Stimulated activated naive B cell treated with anti-CD40 and anti-IgM and Interleukin-4, amounts not matched to agents 10 μg/mL and 1 μg/mL and 100 μg/mL, for 72 hours (primary cell): ENCODE measurements at regions not wholly inside any gene's neighbourhood (a gene's known extent, or its start where the extent isn't known, plus 50 kb on each side); places are given as distances from the start of the nearest gene placed in this dataset.
"Not testable (repeated sequence)": the region's sequence is repeated elsewhere in the genome, so short reads cannot be mapped to it uniquely, and the experiment has no call there.

ENCODE experiments used
- ATAC-seq, 2 donors: fragments of 150-1000 bp; cut with Tn5 transposase; replicated peaks; 2 replicates each; pipeline ENCODE4 v1.10.0; 2021; ENCODE audit warnings: moderate library complexity in 1 of 2
- DNase-seq: peaks from one replicate; pipeline ENCODE4 v3.0.0; 2021
- H3K27ac Mint-ChIP-seq: one replicate; pipeline ENCODE4 v1.8.0; 2022; ENCODE audit warnings: mild to moderate bottlenecking, mixed read lengths
- H3K27me3 Mint-ChIP-seq, 2 donors: one replicate each; pipeline ENCODE4 v1.8.0; 2022; ENCODE audit warnings: mixed read lengths in 2 of 2
- H3K36me3 Mint-ChIP-seq, 2 donors: one replicate each; pipeline ENCODE4 v1.8.0; 2022; ENCODE audit warnings: mixed read lengths in 2 of 2, mild to moderate bottlenecking in 1 of 2
- H3K4me1 Mint-ChIP-seq, 2 donors: one replicate each; pipeline ENCODE4 v1.8.0; 2022; ENCODE audit warnings: mixed read lengths in 2 of 2, mild to moderate bottlenecking in 1 of 2
- H3K4me3 Mint-ChIP-seq, 2 donors: one replicate each; pipeline ENCODE4 v1.8.0; 2022; ENCODE audit warnings: mild to moderate bottlenecking in 2 of 2, mixed read lengths in 2 of 2, moderate library complexity in 1 of 2
- H3K9me3 Mint-ChIP-seq, 2 donors: one replicate each; pipeline ENCODE4 v1.8.0; 2022; ENCODE audit warnings: mixed read lengths in 2 of 2, mild to moderate bottlenecking in 1 of 2

DNA sequence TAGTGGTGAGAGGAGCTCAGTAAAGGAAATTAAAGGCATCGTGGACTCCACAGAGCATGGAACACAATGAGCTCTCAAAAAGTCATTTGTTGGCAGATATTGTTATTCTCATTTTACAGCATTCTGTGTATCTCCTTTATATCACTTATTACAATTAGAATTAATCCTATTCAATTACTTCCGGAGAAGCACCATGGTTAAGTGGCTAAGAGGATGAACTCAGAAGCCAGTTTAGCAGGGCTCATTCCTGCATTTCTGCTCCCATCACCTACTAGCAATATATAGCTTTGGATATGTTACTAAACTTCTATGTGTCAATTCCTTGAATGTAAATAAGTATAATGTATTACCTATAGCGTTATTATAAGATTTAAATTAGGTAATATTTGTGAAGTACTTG lies 683.3 kb downstream of the IRS1 start:
- ATAC-seq (no peak), DNase-seq (no peak)
- H3K27me3 Mint-ChIP-seq = no peaks in the 10 kb centered on the region
- H3K4me1 Mint-ChIP-seq = no peaks in the 10 kb centered on the region
- no peaks in the 10 kb centered on the region for H3K36me3 Mint-ChIP-seq
- no peak overlapping the region for H3K27ac Mint-ChIP-seq
- no peaks in the 10 kb centered on the region for H3K9me3 Mint-ChIP-seq
- no peak overlapping the region for H3K4me3 Mint-ChIP-seq

DNA sequence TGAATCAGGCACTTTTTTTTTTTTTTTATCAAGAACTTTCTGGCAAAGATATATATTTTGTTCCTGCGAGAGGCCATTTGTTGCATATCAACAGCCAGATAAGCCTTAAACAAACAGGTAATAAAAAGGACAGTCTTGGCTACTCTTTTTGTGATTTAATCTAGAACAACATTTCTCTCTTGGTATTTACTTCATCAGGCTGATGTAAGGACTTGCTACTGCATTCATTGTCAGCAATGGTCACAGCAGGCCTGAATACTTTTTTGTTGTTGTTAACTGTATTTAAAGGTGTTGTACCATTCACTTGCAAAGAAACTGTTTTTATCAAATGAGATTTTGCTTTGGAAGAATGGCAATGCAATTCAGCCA lies 683.8 kb downstream of the IRS1 start:
- H3K27ac Mint-ChIP-seq = no peak overlapping the region
- no peak for ATAC-seq
- no peaks in the 10 kb centered on the region for H3K4me1 Mint-ChIP-seq
- DNase-seq = no peak
- no peak overlapping the region for H3K4me3 Mint-ChIP-seq
- H3K36me3 Mint-ChIP-seq = no peaks in the 10 kb centered on the region
- no peaks in the 10 kb centered on the region for H3K9me3 Mint-ChIP-seq
- no peaks in the 10 kb centered on the region for H3K27me3 Mint-ChIP-seq

- no peaks in the 10 kb centered on the region for H3K9me3 Mint-ChIP-seq
- no peaks in the 10 kb centered on the region for H3K36me3 Mint-ChIP-seq
- DNase-seq = no peak
- H3K27ac Mint-ChIP-seq = no peak overlapping the region
- H3K27me3 Mint-ChIP-seq = no peaks in the 10 kb centered on the region
- ATAC-seq = no peak
- H3K4me3 Mint-ChIP-seq = no peak overlapping the region
- H3K4me1 Mint-ChIP-seq = no peaks in the 10 kb centered on the region
Observed at GRCh38 chr2:226115102-226115831, 684.4 kb downstream of the IRS1 start.

DNA sequence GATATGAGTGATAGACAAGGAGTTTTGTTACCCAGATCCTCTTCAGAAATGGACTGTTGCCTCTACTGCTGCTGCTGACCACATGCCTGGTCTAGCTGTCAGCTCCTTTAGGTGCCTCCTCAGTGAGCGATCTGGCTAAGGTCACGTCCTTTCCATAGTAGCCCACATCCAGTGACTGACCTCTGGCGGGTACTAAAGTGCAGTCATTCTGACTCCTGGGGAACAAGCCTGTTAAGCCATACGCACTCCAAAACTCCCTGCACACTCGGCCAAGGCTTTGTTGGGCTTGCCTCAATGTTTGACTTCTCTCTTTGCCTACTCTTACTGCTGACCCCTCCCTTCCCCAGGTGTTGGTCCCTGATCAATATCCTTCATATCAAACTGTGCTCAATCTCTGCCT lies 685.2 kb downstream of the IRS1 start:
- no peak overlapping the region for H3K27ac Mint-ChIP-seq

GRCh38 chr2:226098861-226099745 lies 699.6 kb downstream of the NYAP2 start:
- H3K27me3 Mint-ChIP-seq = no peaks in the 10 kb centered on the region
- H3K36me3 Mint-ChIP-seq = no peaks in the 10 kb centered on the region
- ATAC-seq = no peak
- peaks cover 6 to 12% of the 10 kb centered on the region in 2 donors for H3K9me3 Mint-ChIP-seq
- H3K27ac Mint-ChIP-seq = no peak overlapping the region
- H3K4me3 Mint-ChIP-seq = no peak overlapping the region
- no peaks in the 10 kb centered on the region for H3K4me1 Mint-ChIP-seq
- no peak for DNase-seq

More for the DNA sequence above, 685.2 kb downstream of the IRS1 start:
- DNase-seq = no peak
- Mint-ChIP-seq H3K4me1 (no peaks in the 10 kb centered on the region), H3K27me3 (no peaks in the 10 kb centered on the region), H3K4me3 (no peak overlapping the region), H3K9me3 (peaks cover 0 to 3% of the 10 kb centered on the region in 2 donors), H3K36me3 (no peaks in the 10 kb centered on the region)
- ATAC-seq = no peak

DNA sequence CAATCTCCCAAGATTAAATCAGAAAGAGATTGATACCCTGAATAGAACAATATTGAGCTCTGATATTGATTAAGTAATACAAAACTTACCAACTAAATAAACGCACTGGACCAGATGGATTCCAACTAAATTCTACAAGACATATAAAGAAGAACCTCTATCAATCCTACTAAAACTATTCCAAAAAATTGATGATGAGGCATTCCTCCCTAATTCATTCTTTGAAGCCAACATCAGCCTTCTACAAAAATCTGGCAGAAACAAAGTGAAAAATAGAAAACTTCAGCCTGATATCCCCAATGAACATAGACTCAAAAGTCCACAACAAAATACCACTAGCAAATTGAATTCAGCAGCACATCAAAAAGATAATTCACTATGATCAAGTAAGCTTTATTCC lies 695.5 kb downstream of the NYAP2 start:
- ATAC-seq (no peak), DNase-seq (no peak)
- Mint-ChIP-seq H3K4me3 (no peak overlapping the region), H3K27ac (no peak overlapping the region), H3K27me3 (peaks cover 4 to 5% of the 10 kb centered on the region in 2 donors), H3K4me1 (no peaks in the 10 kb centered on the region), H3K36me3 (no peaks in the 10 kb centered on the region), H3K9me3 (peaks cover 9 to 22% of the 10 kb centered on the region in 2 donors)

GRCh38 chr2:226093364-226093763 lies 693.9 kb downstream of the NYAP2 start:
- Mint-ChIP-seq H3K9me3 (peaks cover 9 to 22% of the 10 kb centered on the region in 2 donors), H3K36me3 (no peaks in the 10 kb centered on the region), H3K4me1 (no peaks in the 10 kb centered on the region), H3K27me3 (peaks cover 4 to 5% of the 10 kb centered on the region in 2 donors), H3K27ac (no peak overlapping the region), H3K4me3 (no peak overlapping the region)
- ATAC-seq = no peak
- DNase-seq = no peak

- Mint-ChIP-seq H3K36me3 (no peaks in the 10 kb centered on the region), H3K9me3 (peaks cover 9 to 12% of the 10 kb centered on the region in 2 donors), H3K27ac (no peak overlapping the region), H3K4me3 (no peak overlapping the region), H3K27me3 (peaks cover 4 to 5% of the 10 kb centered on the region in 2 donors), H3K4me1 (no peaks in the 10 kb centered on the region)
- no peak for ATAC-seq
- no peak for DNase-seq
Observed at GRCh38 chr2:226088366-226088674, 688.8 kb downstream of the NYAP2 start.

DNA sequence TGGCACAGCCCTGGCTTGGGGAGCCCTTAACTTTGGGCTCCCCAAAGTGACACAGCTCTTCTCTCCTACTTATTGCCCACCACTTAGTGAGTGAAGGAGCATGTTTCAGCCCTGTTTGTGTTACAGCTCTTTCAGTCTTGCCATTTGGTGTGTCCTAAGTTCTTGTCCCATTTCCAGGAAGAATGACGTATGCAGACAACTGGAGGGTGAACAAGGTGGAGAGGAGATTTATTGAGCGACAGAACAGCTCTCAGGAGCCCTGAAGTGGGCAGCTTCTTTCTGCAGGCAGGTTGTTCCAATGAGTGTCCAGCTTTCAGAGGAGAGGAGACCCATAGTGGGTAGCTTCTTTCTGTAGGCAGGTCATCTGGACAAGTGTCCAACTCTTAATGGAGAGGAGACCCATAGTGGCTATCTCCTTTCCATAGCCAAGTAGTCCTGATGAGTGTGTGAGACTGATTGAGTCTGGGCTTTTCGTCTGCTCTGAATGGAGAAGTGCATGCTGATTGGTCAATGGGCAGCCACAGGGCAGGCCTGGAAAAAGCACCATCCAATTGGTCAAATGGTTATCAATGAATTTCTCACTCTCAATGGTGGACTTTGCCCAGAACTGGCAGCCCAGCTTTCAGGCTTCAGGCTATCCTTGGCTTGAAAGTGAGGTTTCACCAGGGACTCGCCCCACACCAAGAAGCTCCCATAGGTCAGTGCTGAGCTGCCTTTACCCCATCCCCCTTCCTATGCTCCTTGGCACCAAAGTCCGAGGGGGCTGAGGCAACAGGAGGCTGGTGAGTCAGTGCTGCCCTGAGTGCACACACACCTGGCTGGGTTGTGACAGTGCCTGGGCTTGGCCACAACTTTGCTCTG lies 688.2 kb downstream of the NYAP2 start:
- no peak for ATAC-seq
- no peaks in the 10 kb centered on the region for H3K36me3 Mint-ChIP-seq
- no peak overlapping the region for H3K27ac Mint-ChIP-seq
- H3K4me3 Mint-ChIP-seq = no peak overlapping the region
- peaks cover 4 to 5% of the 10 kb centered on the region in 2 donors for H3K27me3 Mint-ChIP-seq
- H3K4me1 Mint-ChIP-seq = no peaks in the 10 kb centered on the region
- H3K9me3 Mint-ChIP-seq = peaks cover 4 to 9% of the 10 kb centered on the region in 2 donors
- DNase-seq = no peak

GRCh38 chr2:226087051-226087450 lies 687.5 kb downstream of the NYAP2 start:
- Mint-ChIP-seq H3K4me1 (no peaks in the 10 kb centered on the region), H3K9me3 (peaks cover 4 to 9% of the 10 kb centered on the region in 2 donors), H3K27me3 (peaks cover 4 to 5% of the 10 kb centered on the region in 2 donors), H3K4me3 (no peak overlapping the region), H3K36me3 (no peaks in the 10 kb centered on the region), H3K27ac (no peak overlapping the region)
- no peak for ATAC-seq
- DNase-seq = no peak

GRCh38 chr2:226086190-226086589 lies 686.7 kb downstream of the NYAP2 start:
- Mint-ChIP-seq H3K36me3 (no peaks in the 10 kb centered on the region), H3K27ac (no peak overlapping the region), H3K4me1 (no peaks in the 10 kb centered on the region), H3K27me3 (peaks cover 2 to 3% of the 10 kb centered on the region in 2 donors), H3K9me3 (peaks cover 4 to 9% of the 10 kb centered on the region in 2 donors), H3K4me3 (no peak overlapping the region)
- DNase-seq (no peak), ATAC-seq (no peak)

- H3K36me3 Mint-ChIP-seq, H3K27ac Mint-ChIP-seq, H3K9me3 Mint-ChIP-seq, H3K4me3 Mint-ChIP-seq, ATAC-seq, H3K27me3 Mint-ChIP-seq, DNase-seq, H3K4me1 Mint-ChIP-seq: not testable (repeated sequence)
Observed at GRCh38 chr2:226085425-226085824, 685.9 kb downstream of the NYAP2 start.

GRCh38 chr2:226080334-226080733 lies 680.8 kb downstream of the NYAP2 start:
- H3K4me3 Mint-ChIP-seq = no peak overlapping the region
- H3K27me3 Mint-ChIP-seq = no peaks in the 10 kb centered on the region
- H3K27ac Mint-ChIP-seq = no peak overlapping the region
- DNase-seq (no peak), ATAC-seq (no peak)
- H3K9me3 Mint-ChIP-seq = peaks cover 4% of the 10 kb centered on the region in 2 donors
- no peaks in the 10 kb centered on the region for H3K4me1 Mint-ChIP-seq
- H3K36me3 Mint-ChIP-seq = no peaks in the 10 kb centered on the region

DNA sequence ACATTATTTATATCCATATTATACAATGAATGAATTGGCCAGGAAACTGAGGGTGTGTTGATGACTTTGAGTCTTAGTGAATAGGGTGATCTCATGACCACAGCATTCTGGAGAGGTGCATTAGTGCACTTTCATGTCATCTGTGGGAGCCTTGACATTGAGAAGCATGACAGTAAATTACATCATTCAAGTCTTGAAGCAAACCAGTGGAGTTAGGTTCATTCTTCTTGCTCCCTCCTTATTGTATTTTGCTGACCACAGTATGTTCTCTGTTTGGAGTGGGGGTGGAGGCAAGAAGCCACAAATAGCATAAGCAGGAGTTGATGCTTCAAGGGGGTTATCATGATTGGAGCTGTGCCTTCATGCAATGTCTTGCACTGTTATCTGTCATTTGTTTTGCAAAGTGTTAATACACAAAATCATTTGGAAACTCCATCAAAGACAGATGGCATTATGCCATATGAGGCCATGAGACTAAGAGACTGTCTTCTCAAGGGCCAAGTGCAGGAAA lies 680.2 kb downstream of the NYAP2 start:
- Mint-ChIP-seq H3K4me1 (no peaks in the 10 kb centered on the region), H3K27me3 (no peaks in the 10 kb centered on the region), H3K27ac (no peak overlapping the region), H3K9me3 (no peaks in the 10 kb centered on the region), H3K36me3 (no peaks in the 10 kb centered on the region), H3K4me3 (no peak overlapping the region)
- DNase-seq (no peak), ATAC-seq (no peak)
